Ammon's horn (tissue), 1 donor: ENCODE measurements at regions not wholly inside any gene's neighbourhood (a gene's known extent, or its start where the extent isn't known, plus 50 kb on each side); places are given as distances from the start of the nearest gene placed in this dataset.
"Not testable (repeated sequence)": the region's sequence is repeated elsewhere in the genome, so short reads cannot be mapped to it uniquely, and the experiment has no call there.

Source experiments
- DNase-seq: peaks from one replicate; pipeline ENCODE4 v3.0.0-alpha.2; 2016; ENCODE audit warnings: low spot score

DNA sequence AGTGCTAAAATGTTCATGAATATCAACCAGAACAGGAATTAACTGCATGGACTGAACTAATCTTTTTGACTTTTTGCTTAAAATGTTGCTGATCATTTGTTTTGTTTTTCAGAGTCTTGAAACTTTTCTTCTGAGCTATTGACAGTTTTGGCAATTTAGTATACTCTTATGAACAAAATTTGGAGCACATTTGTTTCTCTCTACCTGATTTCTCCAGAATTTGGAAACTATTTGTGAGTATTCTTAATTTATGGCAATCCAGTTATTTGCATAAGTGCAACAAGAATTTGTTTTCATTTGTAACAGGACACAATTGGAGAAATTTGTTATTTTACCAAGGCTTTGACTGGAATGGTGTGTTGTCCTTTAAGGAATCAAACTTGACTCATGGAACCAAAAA, 107.4 kb downstream of the RTP4 start:
- DNase-seq = not testable (repeated sequence)

DNA sequence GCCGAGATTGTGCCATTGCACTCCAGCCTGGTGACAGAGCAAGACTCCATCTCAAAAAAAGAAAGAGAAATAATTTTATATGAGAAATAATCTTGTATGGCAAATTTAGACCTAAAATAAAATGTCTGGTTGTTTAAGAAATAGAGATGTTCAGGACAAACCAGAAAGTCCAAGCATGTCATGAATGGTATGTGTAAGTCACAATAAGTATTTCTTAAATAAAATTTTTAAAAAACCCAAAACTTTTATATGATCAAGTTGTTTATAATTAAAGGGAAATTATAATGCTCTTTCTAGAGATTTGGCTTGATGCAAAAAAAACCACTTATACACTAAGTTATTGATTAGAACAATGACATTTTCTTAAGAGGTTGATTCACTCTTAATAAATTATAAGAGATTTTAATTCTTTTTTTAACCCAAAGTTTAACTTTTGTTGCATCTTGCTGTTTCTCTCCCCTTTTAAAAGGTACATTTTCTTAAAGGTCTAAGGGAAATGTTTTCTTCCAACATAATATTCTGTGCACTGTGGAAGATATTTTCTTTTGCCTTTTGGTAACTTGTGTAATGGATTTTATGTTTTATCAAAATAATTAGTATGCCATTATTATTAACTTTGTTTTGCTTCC, 105.7 kb downstream of the RTP4 start:
- DNase-seq = no peak

DNA sequence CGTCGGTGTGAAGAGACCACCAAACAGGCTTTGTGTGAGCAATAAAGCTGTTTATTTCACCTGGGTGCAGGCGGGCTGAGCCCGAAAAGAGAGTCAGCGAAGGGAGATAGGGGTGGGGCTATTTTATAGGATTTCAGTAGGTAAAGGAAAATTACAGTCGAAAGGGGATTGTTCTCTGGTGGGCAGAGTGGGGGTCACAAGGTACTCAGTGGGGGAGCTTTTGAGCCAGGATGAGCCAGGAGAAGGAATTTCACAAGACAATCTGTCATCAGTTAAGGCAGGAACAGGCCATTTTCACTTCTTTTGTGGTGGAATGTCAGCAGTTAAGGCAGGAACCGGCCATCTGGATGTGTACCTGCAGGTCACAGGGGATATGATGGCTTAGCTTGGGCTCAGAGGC, 98.1 kb downstream of the RTP4 start:
- DNase-seq = not testable (repeated sequence)

DNA sequence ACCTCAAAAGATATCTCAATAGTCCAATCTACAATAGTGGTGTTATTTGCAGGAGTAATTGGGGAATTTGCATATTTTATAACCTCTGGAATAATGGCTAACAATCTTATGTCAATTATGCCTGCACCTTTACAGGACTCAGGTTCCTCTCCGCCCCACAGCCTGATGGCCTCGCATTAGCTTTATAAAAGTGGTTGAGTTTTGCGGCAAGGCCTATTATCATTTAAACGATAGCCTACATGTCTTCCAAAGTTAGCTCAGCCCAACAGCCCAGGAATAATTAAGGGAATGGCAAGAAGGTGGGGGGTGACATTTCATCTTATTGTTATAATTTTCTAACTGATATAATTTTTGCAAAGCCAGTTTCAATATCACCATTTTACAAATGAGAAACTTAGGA, 97.3 kb downstream of the RTP4 start:
- no peak for DNase-seq

DNA sequence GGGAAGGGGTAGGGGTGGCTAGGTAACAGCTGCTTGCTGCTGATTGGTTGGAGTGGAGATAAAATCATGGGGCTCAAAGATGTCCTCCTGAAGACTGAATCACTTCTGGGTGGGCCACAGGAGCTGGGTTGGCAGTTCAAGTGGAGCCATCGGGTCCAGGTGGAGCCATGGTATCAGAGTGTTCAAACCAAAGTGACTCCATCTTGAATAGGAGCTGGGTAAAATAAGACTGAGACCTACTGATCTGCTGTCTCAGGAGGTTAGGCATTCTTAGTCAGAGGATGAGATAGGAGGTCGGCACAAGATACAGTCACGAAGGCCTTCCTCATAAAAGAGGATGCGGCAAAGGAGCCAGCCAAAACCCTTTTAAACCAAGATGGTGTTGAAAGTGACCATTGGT, 96.5 kb downstream of the RTP4 start:
- DNase-seq = no peak

DNA sequence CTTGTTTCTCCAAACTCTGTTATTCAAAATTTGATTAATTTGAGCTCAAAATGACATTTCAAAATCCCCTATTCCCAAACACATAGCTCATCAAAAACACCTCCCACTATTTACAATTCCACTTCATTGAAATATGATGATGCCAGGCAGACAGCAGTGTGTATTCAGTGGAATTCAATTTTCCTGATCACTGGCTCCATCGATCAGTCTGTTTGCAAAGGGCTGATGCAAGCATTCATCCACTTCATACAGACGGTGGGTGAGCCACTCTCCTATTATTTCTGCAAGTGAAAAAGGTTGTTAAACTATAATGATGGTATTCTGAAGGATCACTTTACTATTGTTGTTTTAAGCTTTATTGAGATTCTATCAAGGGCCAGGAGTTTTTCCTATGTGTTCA, 90.7 kb downstream of the RTP4 start:
- DNase-seq = no peak

DNA sequence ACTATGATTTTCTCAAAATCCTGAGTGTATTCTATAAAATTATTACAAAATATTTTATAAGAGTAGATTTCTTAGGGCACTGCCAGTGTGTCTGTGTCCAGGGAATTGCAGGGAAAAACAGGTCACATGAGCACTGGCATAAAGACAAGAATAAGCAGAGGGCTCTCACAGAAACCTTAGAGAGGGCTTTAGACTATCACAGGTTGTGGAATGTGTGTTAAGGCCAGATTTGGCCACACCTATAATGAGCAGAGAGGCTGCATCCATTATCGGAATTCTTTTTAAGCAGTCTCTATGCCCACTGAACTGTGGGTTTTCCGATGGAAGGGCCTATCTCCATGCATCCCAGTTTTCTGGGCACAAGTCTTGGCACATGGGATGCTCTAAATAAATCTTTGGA, 90.2 kb downstream of the RTP4 start:
- no peak for DNase-seq

DNA sequence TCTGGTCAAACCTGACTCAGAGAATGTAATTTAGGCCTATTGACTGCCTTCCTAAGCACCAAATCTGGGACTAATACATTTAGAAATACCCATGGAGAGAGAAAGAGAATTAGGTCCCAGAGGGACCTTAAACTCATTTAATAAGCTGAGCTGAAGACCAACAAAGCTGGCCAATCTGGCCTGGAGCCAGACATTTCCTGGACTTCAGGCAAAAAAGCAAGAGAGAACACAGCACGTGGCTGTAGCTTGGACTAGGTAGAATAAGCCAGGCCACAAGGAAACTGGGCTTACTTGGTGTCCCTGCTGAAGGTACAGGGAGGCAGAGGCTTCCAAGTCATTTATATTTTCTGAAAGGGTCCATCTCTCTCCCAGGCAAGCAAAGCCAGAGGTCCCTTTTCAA, 88.1 kb downstream of the RTP4 start:
- peak; percentile 67 for DNase-seq

DNA sequence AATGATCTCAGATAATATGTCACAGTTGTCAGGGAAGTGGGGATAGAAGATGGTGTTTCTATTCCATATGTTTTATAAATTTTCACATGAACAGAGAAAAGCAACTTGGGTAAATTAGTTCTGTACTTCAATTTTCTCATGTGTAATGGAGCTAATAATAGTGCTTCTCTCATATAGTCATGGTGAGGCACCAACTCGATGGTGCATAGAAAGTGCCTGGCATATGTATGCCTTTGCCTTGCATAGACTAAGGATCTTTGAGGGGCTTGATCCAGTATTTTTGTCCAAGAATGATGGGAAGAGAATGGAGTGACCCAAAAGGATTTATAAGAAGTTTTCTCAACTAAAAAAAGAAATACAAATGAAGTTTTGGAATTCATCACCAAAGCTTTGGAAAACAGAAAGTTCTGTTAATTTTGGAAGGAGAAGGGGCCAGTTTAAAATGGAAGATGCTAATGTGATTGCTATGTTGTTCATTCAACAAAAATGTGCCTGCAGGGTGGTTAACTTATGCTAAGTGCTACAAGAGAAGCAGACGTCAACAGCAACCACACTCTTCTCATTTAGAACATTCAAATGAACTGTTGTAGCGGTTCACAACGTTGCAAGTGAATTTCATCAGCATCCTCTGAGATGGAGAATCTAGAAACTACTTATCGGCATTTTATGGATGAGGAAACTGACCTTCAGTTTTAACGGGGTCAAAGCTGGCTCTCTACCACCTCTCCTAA, 86.1 kb downstream of the RTP4 start:
- no peak for DNase-seq

DNA sequence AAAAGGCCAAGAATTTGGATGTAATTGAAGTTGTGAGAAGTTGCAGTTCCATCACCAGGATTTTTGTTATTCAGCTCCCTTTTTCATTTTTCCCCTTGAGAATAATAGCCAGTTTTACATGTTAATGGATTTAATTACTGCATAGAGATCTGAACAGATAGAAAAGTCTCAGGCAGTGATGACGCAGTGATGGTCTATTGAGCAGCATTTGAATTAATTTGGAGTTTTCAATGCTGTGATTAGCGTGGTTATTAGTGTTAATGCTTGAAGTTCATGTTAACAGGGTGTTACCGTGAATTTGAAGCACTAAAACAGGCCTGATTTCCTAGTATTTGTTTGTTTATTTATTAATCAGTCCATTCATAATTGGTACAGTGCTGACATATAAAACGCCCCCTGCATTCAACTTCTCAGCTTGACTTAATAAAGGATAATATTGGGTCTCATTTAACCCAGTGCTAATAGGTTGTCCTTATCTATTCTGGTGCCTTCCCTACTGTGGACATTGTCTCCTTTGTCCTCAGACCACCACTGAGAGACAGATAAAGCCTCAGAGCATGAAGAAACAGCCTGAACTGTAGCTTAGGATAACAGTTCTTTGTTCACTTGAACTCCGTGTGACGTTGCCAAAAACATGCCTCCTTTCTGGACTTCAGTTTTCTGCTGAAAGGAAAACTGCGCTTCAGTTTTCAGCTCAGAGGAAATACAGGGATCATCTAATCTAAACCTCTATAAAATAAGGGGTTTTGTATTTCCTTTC, 82.4 kb downstream of the RTP4 start:
- peak; percentile 59 for DNase-seq

DNA sequence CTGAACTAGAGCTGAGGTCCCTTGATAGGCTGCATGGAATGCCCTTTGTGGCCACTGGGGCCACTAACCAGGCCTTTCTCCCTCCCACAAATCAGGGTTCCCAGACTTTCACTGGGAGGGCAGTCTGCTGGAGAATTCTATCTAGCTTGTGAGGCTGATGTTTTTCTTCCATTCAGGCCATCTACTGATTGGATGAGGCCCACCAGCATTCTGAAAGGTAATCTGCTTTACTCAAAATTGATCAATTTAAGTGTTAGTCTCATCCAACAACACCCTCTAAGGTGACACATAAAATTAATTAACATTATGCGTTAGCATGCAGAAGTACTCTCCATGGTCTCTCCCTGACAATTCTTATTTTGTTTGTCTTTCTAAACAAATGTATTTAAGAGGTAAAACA, 80.5 kb downstream of the RTP4 start:
- no peak for DNase-seq

DNA sequence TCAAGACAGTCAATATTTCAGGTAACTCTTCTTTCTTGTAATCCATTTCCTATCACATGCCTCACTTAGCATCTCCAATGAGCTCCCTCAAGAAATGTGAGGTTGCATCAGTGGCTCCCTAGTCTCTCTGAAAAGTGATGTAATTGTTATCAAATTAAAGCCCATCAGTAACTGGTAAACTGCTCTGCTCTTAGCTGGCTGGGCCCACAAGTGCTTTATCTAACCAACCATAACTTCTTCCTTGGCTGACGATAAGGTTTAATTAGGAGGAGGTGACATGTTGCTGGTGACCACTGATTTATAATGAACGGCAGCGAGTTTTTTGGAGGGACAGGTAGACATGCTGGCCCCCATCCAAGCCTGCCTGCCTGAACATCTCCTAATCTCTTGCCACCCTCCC, 79.6 kb downstream of the RTP4 start:
- no peak for DNase-seq

DNA sequence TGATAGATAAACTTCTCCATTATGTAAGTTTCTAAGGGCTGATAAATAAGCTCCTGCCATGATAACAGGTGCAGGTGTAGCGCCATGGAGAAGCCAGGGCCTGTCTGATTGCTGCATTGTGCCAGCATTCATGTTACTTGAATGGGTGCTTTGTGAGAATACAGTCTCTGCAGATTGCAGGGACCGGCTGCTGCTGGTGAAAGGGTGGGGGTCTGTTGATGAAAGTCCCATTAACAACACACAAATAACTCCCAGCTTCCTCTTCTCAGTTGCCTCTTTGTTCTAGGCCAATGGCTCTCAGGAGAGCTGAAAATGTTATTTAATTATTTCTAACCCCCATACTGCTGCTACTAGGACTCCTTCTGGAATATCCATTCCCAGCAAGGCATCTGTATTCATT, 77.2 kb downstream of the RTP4 start:
- peak; percentile 65 for DNase-seq

DNA sequence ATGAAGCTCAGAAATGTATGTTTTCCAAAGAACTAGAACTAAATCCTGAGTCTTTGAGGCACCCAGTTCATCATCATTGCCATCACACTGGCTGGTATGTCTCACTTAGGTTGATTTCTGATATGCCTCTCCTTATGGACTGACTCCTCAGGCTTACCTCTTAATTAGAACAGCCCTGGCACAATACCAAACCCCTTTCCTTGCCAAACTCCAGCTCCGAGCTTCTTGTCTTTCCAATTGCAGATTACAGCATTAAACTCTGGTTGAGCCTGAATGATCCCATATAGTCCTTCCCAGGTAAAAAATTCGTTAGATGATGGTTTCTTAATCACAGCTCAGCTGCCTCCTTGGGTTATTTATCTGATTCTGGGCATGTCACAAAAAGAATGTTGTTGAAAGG, 66.3 kb downstream of the RTP4 start:
- no peak for DNase-seq

DNA sequence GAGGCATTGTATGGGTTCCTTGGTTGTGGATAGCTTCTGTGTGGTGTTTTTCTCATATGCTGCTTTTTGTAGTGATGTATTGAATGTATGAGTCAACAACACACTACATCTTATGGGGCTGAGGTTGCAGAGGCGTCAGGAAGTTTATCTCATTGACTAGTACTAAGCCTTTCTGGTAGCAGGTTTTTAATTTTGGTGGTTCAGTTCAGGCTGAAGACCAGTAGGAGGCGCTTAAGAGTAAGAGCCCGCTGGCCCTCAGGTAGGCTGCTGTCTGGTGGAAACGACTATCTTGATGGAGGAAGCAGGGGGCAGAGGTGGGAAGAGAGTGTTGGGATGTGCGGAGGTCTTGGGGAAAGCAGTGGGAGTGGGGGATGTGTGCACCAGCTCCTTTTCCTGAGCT, 62.4 kb downstream of the RTP4 start:
- DNase-seq = no peak
